HEK293T (cell line): ENCODE measurements at regions not wholly inside any gene's neighbourhood (a gene's known extent, or its start where the extent isn't known, plus 50 kb on each side); places are given as distances from the start of the nearest gene placed in this dataset.

Experiments
- ARNT ChIP-seq: fragments of 450-650 bp; IDR thresholded peaks from 2 replicates; pipeline ENCODE4 v1.6.1; 2017; ENCODE audit warnings: mild to moderate bottlenecking
- FOXK2 ChIP-seq: fragments of 450-650 bp; IDR thresholded peaks from 2 replicates; pipeline ENCODE4 v1.6.1; 2016; ENCODE audit warnings: mild to moderate bottlenecking
- FOXM1 ChIP-seq: fragments of 450-650 bp; IDR thresholded peaks from 2 replicates; pipeline ENCODE4 v1.6.1; 2017; ENCODE audit warnings: mild to moderate bottlenecking, borderline replicate concordance
- HDGF ChIP-seq: fragments of 450-650 bp; IDR thresholded peaks from 2 replicates; pipeline ENCODE4 v1.6.1; 2017; ENCODE audit warnings: antibody characterized with exemption, borderline replicate concordance
- PKNOX1 ChIP-seq: fragments of 450-650 bp; IDR thresholded peaks from 2 replicates; pipeline ENCODE4 v1.6.1; 2016
- SP1 ChIP-seq: fragments of 450-650 bp; IDR thresholded peaks from 2 replicates; pipeline ENCODE4 v1.6.1; 2017
- TARDBP ChIP-seq: fragments of 450-650 bp; IDR thresholded peaks from 2 replicates; pipeline ENCODE4 v1.6.1; 2016
- ZNF384 ChIP-seq: fragments of 450-650 bp; IDR thresholded peaks from 2 replicates; pipeline ENCODE4 v1.6.1; 2016

- no peak for TF ChIP-seq FOXM1
- TF ChIP-seq PKNOX1, result no peak
- no peak for TF ChIP-seq HDGF
- TF ChIP-seq SP1, result no peak
- no peak for TF ChIP-seq TARDBP
- no peak for TF ChIP-seq ZNF384
- no peak for TF ChIP-seq FOXK2
- TF ChIP-seq ARNT, result no peak
Measured at GRCh38 chr1:216841165-216841564, 117.9 kb upstream of the ESRRG start.
